ENCODE measurements at regions not wholly inside any gene's neighbourhood (a gene's known extent, or its start where the extent isn't known, plus 50 kb on each side); places are given as distances from the start of the nearest gene placed in this dataset.

- no peaks in the 10 kb centered on the region for H4K20me1 ChIP-seq (ENCODE audit: insufficient read depth)
- no peaks in the 10 kb centered on the region for H3K36me3 ChIP-seq (ENCODE audit: control insufficient read depth in 1 of 2, insufficient read depth in 2 of 2, low read length in 2 of 2)
- H3K9ac ChIP-seq (ENCODE audit: low read length), result no peak overlapping the region
- ChIA-PET POLR2A (no interaction called here), CTCF (no interaction called here), RAD21 (ENCODE audit: low non-redundant PET in 1 of 2, low total read pairs in 2 of 2, uncharacterized antibody in 2 of 2, unreplicated experiment in 2 of 2) (no interaction called here)
- no peak overlapping the region for H3K4me3 ChIP-seq (replicated peaks in 1 of 2; ENCODE audit: low read depth in 1 of 2, low read length in 2 of 2)
- no peaks in the 10 kb centered on the region for H3K27me3 ChIP-seq (ENCODE audit: insufficient read depth, low read length)
- H3K4me2 ChIP-seq (ENCODE audit: low read length), result no peak overlapping the region
- intact Hi-C loops (cut with micrococcal nuclease), result no loop called here
- no peaks in the 10 kb centered on the region for H3K9me3 ChIP-seq (ENCODE audit: control insufficient read depth in 1 of 2, insufficient read depth in 1 of 2, low read depth in 1 of 2, low read length in 2 of 2)
- no peak overlapping the region for H2AFZ ChIP-seq (ENCODE audit: low read depth, low read length, poor library complexity, severe bottlenecking)
- H3K9me2 ChIP-seq (ENCODE audit: insufficient read depth), result no peaks in the 10 kb centered on the region
- H3K79me2 ChIP-seq (ENCODE audit: insufficient read depth, low read length), result no peaks in the 10 kb centered on the region
- BruUV-seq (replicated peaks), result no TSS peak
- DNase-seq (ENCODE audit: low read depth, low spot score) (no peak), ATAC-seq (no peak)
- H3K4me1 ChIP-seq (ENCODE audit: control insufficient read depth in 1 of 2, insufficient read depth in 2 of 2, low read length in 2 of 2), result no peaks in the 10 kb centered on the region
- TF ChIP-seq ZNF274 (IDR thresholded peaks at IDR 0.05; ENCODE audit: low read depth, low read length) (no peak), YY1 (IDR thresholded peaks at IDR 0.05; ENCODE audit: extremely low read depth, insufficient replicate concordance, low read depth, low read length) (no peak), SIN3A (IDR thresholded peaks at IDR 0.05; ENCODE audit: low read depth) (no peak), ZFX (IDR thresholded peaks at IDR 0.05) (no peak), CBX3 (IDR thresholded peaks at IDR 0.05; ENCODE audit: low read depth) (no peak), RAD21 (IDR thresholded peaks at IDR 0.05; ENCODE audit: low read depth) (no peak), EZH2phosphoT487 (IDR thresholded peaks at IDR 0.05; ENCODE audit: borderline replicate concordance) (no peak), ELF1 (IDR thresholded peaks at IDR 0.05; ENCODE audit: borderline replicate concordance, low read depth) (no peak), ZBTB33 (IDR thresholded peaks at IDR 0.05; ENCODE audit: extremely low read depth, insufficient replicate concordance, low read length) (no peak), FOSL1 (IDR thresholded peaks at IDR 0.05; ENCODE audit: low read depth) (no peak), SP1 (IDR thresholded peaks at IDR 0.05; ENCODE audit: low read depth) (no peak), POLR2A (IDR thresholded peaks at IDR 0.05; ENCODE audit: borderline replicate concordance, extremely low read depth, insufficient read depth, insufficient read length) (no peak), TCF7L2 (IDR thresholded peaks at IDR 0.05; ENCODE audit: borderline replicate concordance, extremely low read depth, insufficient read depth, insufficient read length) (no peak), EGR1 (IDR thresholded peaks at IDR 0.05; ENCODE audit: low read depth) (no peak), JUND (IDR thresholded peaks at IDR 0.05) (no peak), MAX (IDR thresholded peaks at IDR 0.05) (no peak), SRF (IDR thresholded peaks at IDR 0.05; ENCODE audit: low read depth) (no peak), POLR2AphosphoS5 (IDR thresholded peaks at IDR 0.05; ENCODE audit: low read depth, low read length) (no peak)
- H3K27ac ChIP-seq (ENCODE audit: low read depth, low read length), result no peak overlapping the region
These were observed 495.7 kb downstream of the SHISA9 start for GRCh38 chr16:13397126-13397525.
